ENCODE measurements at regions not wholly inside any gene's neighbourhood (a gene's known extent, or its start where the extent isn't known, plus 50 kb on each side); places are given as distances from the start of the nearest gene placed in this dataset.
"Not testable (repeated sequence)": the region's sequence is repeated elsewhere in the genome, so short reads cannot be mapped to it uniquely, and the experiment has no call there.

DNA sequence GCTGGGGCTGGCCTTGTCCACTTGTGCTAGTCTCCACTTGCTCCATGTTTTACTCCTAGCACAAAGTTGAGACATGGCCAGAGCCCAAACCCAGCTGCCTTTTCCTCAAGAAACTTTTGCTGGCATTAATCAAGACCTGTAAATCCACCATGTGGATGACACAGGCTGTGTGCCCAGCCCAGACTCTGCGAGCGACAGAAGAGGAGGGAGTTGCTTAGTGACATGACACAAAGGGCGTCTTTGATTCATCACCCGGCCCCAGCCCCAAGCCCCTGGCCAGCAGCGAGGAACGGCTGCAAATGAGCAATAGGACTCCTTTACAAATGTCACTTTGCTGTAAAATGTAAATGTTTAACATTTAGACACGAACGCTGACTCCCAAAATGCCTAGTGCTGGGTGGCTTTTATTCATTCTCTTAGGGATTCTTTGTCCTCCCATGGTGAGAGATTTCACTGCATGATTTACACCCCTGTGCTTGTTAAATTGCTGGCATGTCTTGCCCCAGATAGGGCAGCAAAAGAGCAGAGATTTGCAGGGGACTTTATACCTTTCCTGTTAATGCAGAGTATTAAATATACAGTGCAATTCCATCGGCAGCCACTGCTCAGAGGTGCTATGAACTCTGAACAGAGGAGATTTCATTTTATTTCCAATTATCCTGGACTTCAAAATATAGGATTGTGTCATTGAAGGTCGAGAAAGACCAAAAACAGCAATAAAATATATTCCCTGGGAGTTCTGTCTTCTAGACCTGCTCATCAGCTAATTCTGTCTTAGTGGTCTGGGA, 263.6 kb upstream of the NCAM1 start:
- Mint-ChIP-seq H3K27ac (ENCODE audit: unreplicated experiment) (peak overlapping the region; percentile 96), H3K4me1 (peaks cover 33% of the 10 kb centered on the region), H3K36me3 (ENCODE audit: low read depth) (no peaks in the 10 kb centered on the region), H3K9me3 (peaks cover 3% of the 10 kb centered on the region), H3K4me3 (peak overlapping the region; percentile 58), H3K27me3 (ENCODE audit: low read depth) (no peaks in the 10 kb centered on the region)
- TF ChIP-seq, protein P1, sequence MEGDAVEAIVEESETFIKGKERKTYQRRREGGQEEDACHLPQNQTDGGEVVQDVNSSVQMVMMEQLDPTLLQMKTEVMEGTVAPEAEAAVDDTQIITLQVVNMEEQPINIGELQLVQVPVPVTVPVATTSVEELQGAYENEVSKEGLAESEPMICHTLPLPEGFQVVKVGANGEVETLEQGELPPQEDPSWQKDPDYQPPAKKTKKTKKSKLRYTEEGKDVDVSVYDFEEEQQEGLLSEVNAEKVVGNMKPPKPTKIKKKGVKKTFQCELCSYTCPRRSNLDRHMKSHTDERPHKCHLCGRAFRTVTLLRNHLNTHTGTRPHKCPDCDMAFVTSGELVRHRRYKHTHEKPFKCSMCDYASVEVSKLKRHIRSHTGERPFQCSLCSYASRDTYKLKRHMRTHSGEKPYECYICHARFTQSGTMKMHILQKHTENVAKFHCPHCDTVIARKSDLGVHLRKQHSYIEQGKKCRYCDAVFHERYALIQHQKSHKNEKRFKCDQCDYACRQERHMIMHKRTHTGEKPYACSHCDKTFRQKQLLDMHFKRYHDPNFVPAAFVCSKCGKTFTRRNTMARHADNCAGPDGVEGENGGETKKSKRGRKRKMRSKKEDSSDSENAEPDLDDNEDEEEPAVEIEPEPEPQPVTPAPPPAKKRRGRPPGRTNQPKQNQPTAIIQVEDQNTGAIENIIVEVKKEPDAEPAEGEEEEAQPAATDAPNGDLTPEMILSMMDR (conservative IDR thresholded peaks at IDR 0.05) = peak; percentile 48
- DNase-seq (ENCODE audit: low read depth, low spot score) = peak; percentile 34

DNA sequence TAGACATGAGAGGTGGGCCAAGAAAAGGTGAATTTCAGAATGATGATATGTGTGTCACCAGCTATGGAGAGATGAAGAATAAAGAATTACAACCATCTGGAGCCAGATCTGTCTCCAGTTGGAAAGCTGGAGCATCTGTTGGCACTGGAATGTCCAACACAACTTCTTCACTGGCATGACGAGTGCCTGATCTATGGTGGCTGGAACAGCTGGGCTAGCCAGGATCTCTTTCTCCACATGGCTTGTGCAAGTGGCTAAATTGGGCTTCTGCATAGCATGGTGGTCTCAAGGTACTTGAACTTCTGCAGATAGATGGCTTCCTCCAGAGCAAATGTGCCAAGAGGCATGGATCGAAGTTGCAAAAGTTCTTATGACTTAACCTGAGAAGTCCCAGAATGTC, 256.1 kb upstream of the NCAM1 start:
- no peaks in the 10 kb centered on the region for H3K27me3 Mint-ChIP-seq (ENCODE audit: low read depth)
- H3K4me1 Mint-ChIP-seq = no peaks in the 10 kb centered on the region
- H3K4me3 Mint-ChIP-seq = no peak overlapping the region
- peaks cover 5% of the 10 kb centered on the region for H3K36me3 Mint-ChIP-seq (ENCODE audit: low read depth)
- TF ChIP-seq, protein P1 (conservative IDR thresholded peaks at IDR 0.05) = no peak
- H3K9me3 Mint-ChIP-seq = peaks cover 13% of the 10 kb centered on the region
- DNase-seq (ENCODE audit: low read depth, low spot score) = no peak
- no peak overlapping the region for H3K27ac Mint-ChIP-seq (ENCODE audit: unreplicated experiment)

DNA sequence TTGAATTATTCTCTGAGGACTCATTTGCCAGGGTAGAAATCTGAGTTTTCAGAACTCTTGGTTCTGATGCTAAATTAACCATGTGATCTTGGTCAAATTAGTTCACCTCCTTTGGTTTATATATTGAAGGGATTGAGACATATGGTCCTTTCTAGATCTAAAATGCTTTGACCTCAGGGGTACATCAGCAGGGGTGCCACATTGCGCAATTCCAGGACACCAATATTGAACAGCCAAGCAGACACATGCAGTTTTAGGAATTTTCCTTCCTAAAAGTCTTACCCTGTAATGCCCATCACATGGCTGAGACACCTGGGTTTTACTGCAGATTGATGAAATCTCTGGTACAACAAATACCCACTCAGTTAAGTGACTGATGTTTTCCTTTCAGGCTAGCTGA, 254.4 kb upstream of the NCAM1 start:
- no peak for DNase-seq (ENCODE audit: low read depth, low spot score)
- Mint-ChIP-seq H3K36me3 (ENCODE audit: low read depth) (peaks cover 5% of the 10 kb centered on the region), H3K4me3 (no peak overlapping the region), H3K27me3 (ENCODE audit: low read depth) (no peaks in the 10 kb centered on the region), H3K27ac (ENCODE audit: unreplicated experiment) (no peak overlapping the region), H3K9me3 (peaks cover 12% of the 10 kb centered on the region), H3K4me1 (no peaks in the 10 kb centered on the region)
- TF ChIP-seq, protein P1 (conservative IDR thresholded peaks at IDR 0.05) = no peak

- H3K4me3 Mint-ChIP-seq; H3K36me3 Mint-ChIP-seq (ENCODE audit: low read depth); DNase-seq (ENCODE audit: low read depth, low spot score); H3K27ac Mint-ChIP-seq (ENCODE audit: unreplicated experiment); H3K9me3 Mint-ChIP-seq; H3K4me1 Mint-ChIP-seq; H3K27me3 Mint-ChIP-seq (ENCODE audit: low read depth): not testable (repeated sequence)
Measured at GRCh38 chr11:112714340-112714739, 246.9 kb upstream of the NCAM1 start.

DNA sequence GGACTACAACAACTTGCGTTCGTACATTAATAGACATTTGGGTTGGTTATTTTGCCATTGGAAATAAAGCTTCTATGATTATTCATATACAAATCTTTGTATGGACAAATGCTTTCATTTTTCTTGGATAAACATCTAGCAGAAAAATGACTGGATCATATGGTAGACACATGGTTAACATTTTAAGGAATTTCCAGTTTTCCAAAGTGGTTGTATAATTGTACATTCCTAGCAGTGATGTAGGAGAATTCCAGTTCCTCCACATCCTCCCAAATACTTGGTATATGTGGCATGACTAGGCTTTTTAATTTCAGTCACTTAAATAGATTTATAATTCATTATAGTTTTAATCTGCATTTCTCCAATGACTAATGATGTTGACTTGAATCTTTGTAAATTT, 246.2 kb upstream of the NCAM1 start:
- H3K27me3 Mint-ChIP-seq (ENCODE audit: low read depth) = no peaks in the 10 kb centered on the region
- H3K4me3 Mint-ChIP-seq = no peak overlapping the region

DNA sequence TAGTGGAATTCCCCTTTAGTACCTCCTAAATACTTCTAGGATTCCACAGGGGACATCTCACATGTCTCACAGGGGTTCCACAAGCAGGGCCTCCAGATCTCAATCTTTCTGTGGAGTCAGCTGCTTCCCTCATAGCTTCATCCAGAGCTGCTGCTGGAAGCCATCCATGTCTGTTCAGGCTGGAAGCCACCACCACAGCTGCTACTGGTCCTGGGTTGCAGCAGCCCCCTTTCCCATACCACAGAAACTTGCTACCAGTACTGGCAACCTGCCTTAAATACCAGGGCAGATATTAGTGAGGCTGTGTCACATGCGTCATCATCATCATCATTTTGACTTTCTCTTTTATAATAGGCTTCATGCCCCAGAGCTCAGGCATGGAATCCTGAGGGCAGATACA, 242.7 kb upstream of the NCAM1 start:
- Mint-ChIP-seq H3K4me1 (no peaks in the 10 kb centered on the region), H3K27me3 (ENCODE audit: low read depth) (no peaks in the 10 kb centered on the region), H3K9me3 (peaks cover 2% of the 10 kb centered on the region), H3K4me3 (no peak overlapping the region), H3K27ac (ENCODE audit: unreplicated experiment) (no peak overlapping the region), H3K36me3 (ENCODE audit: low read depth) (no peaks in the 10 kb centered on the region)
- TF ChIP-seq, protein P1 (conservative IDR thresholded peaks at IDR 0.05) = no peak
- DNase-seq (ENCODE audit: low read depth, low spot score) = no peak

More for the DNA sequence above, 246.2 kb upstream of the NCAM1 start:
- Mint-ChIP-seq H3K27ac (ENCODE audit: unreplicated experiment) (no peak overlapping the region), H3K4me1 (no peaks in the 10 kb centered on the region), H3K36me3 (ENCODE audit: low read depth) (no peaks in the 10 kb centered on the region), H3K9me3 (peaks cover 2% of the 10 kb centered on the region)
- no peak for DNase-seq (ENCODE audit: low read depth, low spot score)
- TF ChIP-seq, protein P1 (conservative IDR thresholded peaks at IDR 0.05) = no peak

Measured in neural crest cell (in vitro differentiated cells).